Esophagus muscularis mucosa (tissue), 4 donors: ENCODE measurements at regions not wholly inside any gene's neighbourhood (a gene's known extent, or its start where the extent isn't known, plus 50 kb on each side); places are given as distances from the start of the nearest gene placed in this dataset.
A peak's percentile ranks its signal among the peaks of the same experiment; 100 is the strongest.

Experiments
- DNase-seq: peaks from one replicate; pipeline ENCODE4 v3.0.0-alpha.2; 2017; ENCODE audit errors: extremely low spot score
- H3K27ac ChIP-seq, 4 donors: fragments of 200-600 bp; sonication (generic); replicated peaks in 1 of 4; 1 replicate in 3 of 4; 2 replicates in 1 of 4; pipeline ENCODE4 v1.5.1; 2016 to 2019; ENCODE audit warnings: mild to moderate bottlenecking in 1 of 4
- H3K27me3 ChIP-seq, 4 donors: fragments of 200-600 bp; sonication (generic); one replicate each; pipeline versions ENCODE4 v1.5.1 to v1.6.0; 2016 to 2019
- H3K36me3 ChIP-seq, 4 donors: fragments of 200-600 bp; sonication (generic); one replicate each; pipeline ENCODE4 v1.5.1; 2016 to 2019
- H3K4me1 ChIP-seq, 4 donors: fragments of 200-600 bp; sonication (generic); one replicate each; pipeline ENCODE4 v1.5.1; 2016 to 2019
- H3K4me3 ChIP-seq, 4 donors: fragments of 200-600 bp; sonication (generic); 1 replicate in 2 of 4; 2 replicates in 2 of 4; pipeline ENCODE4 v1.5.1; 2016 to 2019; ENCODE audit warnings: mild to moderate bottlenecking in 4 of 4, moderate library complexity in 1 of 4
- H3K9me3 ChIP-seq, 4 donors: fragments of 200-600 bp; sonication (generic); 1 replicate in 3 of 4; 2 replicates in 1 of 4; pipeline ENCODE4 v1.5.1; 2016 to 2019
- EP300 ChIP-seq: sonication (generic); formaldehyde crosslinking; IDR thresholded peaks from one replicate; pipeline ENCODE4 v1.6.1; 2017; ENCODE audit warnings: antibody characterized with exemption
- POLR2A ChIP-seq: fragments of 450-650 bp; IDR thresholded peaks from one replicate; pipeline ENCODE4 v1.6.1; 2017; ENCODE audit warnings: antibody characterized with exemption, moderate library complexity, mild to moderate bottlenecking, low read depth
- POLR2AphosphoS5 ChIP-seq, 2 donors: sonication (generic); formaldehyde crosslinking; IDR thresholded peaks; one replicate each; pipeline ENCODE4 v1.6.1; 2017; ENCODE audit warnings: antibody characterized with exemption in 2 of 2
- WGBS: methylation state at CpG from one replicate; pipeline ENCODE4 v1.1.5; 2018; 5-methylcytosine and 5-hydroxymethylcytosine counted together
- intact Hi-C: fragments of 100-400 bp; cut with DNase I; formaldehyde crosslinking; loops from one replicate; pipeline ENCODE4 v1.15.1; 2023
- TF ChIP-seq, protein P1 (sequence below), 3 experiments: fragments of 200-600 bp in 2 of 3; fragments of 450-650 bp in 1 of 3; sonication (generic) in 2 of 3; IDR thresholded peaks; one replicate each; pipeline ENCODE4 v1.5.1; 2017 to 2019; ENCODE audit warnings: antibody characterized with exemption in 3 of 3, mild to moderate bottlenecking in 2 of 3, moderate library complexity in 1 of 3

DNA sequence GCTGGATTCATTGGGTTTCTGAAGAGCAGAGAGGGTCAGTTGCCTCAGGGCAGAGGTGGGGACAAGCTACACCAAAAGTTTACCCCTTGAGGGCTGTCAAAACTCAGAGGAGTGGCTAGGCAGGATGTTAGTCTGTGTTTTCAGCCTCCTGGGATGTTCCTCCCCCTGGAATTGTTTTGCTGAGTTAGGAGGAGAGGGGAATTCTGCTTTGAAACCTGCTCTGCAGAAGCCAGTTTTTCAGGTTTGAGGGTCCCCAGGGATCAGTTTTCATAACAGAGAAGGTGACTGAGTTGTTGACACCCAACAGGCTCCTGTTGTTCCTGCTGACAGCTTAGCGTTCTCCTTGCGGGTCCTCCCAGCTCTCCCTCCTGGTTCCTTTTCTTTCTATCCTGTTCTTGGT, 121.9 kb upstream of the TMTC4 start:
- Histone ChIP-seq H3K27me3 (no peaks in the 10 kb centered on the region), H3K9me3 (peaks cover 0 to 16% (median 2%) of the 10 kb centered on the region in 4 donors), H3K4me3 (no peak overlapping the region), H3K4me1 (no peaks in the 10 kb centered on the region), H3K36me3 (no peaks in the 10 kb centered on the region), H3K27ac (no peak overlapping the region)
- TF ChIP-seq POLR2A = no peak
- TF ChIP-seq, protein P1, sequence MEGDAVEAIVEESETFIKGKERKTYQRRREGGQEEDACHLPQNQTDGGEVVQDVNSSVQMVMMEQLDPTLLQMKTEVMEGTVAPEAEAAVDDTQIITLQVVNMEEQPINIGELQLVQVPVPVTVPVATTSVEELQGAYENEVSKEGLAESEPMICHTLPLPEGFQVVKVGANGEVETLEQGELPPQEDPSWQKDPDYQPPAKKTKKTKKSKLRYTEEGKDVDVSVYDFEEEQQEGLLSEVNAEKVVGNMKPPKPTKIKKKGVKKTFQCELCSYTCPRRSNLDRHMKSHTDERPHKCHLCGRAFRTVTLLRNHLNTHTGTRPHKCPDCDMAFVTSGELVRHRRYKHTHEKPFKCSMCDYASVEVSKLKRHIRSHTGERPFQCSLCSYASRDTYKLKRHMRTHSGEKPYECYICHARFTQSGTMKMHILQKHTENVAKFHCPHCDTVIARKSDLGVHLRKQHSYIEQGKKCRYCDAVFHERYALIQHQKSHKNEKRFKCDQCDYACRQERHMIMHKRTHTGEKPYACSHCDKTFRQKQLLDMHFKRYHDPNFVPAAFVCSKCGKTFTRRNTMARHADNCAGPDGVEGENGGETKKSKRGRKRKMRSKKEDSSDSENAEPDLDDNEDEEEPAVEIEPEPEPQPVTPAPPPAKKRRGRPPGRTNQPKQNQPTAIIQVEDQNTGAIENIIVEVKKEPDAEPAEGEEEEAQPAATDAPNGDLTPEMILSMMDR (IDR thresholded peaks at IDR 0.05) = no peak
- no peak for TF ChIP-seq POLR2AphosphoS5 (IDR thresholded peaks at IDR 0.05)
- TF ChIP-seq EP300 = no peak
- WGBS = 91% methylated on average over 2 of the region's 2 CpGs
- intact Hi-C loops = no loop called here
- DNase-seq = peak; percentile 64

DNA sequence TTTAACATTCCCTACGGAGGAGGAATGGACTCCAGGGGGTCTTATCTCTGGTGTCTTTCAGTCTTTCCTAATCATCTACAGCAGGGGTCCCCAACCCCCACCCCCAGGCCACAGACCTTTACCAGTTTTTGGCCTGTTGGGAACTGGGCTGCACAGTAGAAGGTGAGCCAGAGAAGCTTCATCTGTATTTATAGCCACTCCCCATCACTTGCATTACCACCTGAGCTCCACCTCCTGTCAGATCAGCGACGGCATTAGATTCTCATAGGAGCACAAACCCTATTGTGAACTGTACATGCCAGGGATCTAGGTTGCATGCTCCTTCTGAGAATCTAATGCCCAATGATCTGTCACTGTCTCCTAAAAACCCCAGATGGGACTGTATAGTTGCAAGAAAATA, 120.0 kb upstream of the TMTC4 start:
- no peaks in the 10 kb centered on the region for H3K27me3 ChIP-seq
- H3K27ac ChIP-seq = no peak overlapping the region
- no peaks in the 10 kb centered on the region for H3K36me3 ChIP-seq
- H3K4me1 ChIP-seq = no peaks in the 10 kb centered on the region
- H3K4me3 ChIP-seq = no peak overlapping the region
- WGBS = 92% methylated on average over 3 of the region's 3 CpGs
- intact Hi-C loops = no loop called here
- no peak for TF ChIP-seq EP300
- TF ChIP-seq POLR2A = no peak
- no peak for TF ChIP-seq POLR2AphosphoS5 (IDR thresholded peaks at IDR 0.05)
- TF ChIP-seq, protein P1 (IDR thresholded peaks at IDR 0.05) = no peak
- peaks cover 0 to 16% (median 2%) of the 10 kb centered on the region in 4 donors for H3K9me3 ChIP-seq
- DNase-seq = no peak

DNA sequence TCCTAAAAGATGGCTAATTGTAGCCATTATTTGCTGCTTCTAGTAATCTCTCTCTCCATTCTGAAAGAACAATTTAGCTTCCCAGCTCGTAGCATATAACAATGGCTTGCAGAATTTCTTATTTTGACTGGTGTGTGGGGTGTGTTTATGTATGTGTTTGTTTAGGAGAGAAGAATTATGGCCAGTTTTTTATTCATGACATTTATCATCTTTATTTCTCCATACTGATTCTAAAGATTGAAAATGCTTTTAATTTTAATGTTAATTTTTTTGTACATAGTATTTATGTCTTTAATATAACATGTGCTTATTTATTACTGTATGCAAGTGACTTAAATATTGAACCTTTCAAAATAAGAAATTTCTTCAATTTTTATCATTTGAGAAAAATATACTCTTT, 115.8 kb upstream of the TMTC4 start:
- Histone ChIP-seq H3K27me3 (no peaks in the 10 kb centered on the region), H3K36me3 (no peaks in the 10 kb centered on the region), H3K27ac (no peak overlapping the region), H3K4me1 (no peaks in the 10 kb centered on the region), H3K4me3 (no peak overlapping the region), H3K9me3 (peaks cover 0 to 24% (median under 1%) of the 10 kb centered on the region in 4 donors)
- intact Hi-C loops = no loop called here
- no peak for DNase-seq
- TF ChIP-seq EP300 (no peak), POLR2A (no peak), POLR2AphosphoS5 (IDR thresholded peaks at IDR 0.05) (no peak)
- TF ChIP-seq, protein P1 (IDR thresholded peaks at IDR 0.05) = no peak
- WGBS = 0% methylated on average over 1 of the region's 1 CpG

- WGBS = 46% methylated on average over 3 of the region's 3 CpGs
- H3K27me3 ChIP-seq = no peaks in the 10 kb centered on the region
- no peak overlapping the region for H3K4me3 ChIP-seq
- intact Hi-C loops = no loop called here
- no peak for DNase-seq
- H3K4me1 ChIP-seq = no peaks in the 10 kb centered on the region
- peaks cover 0 to 24% (median 0%) of the 10 kb centered on the region in 4 donors for H3K9me3 ChIP-seq
- TF ChIP-seq EP300 (no peak), POLR2AphosphoS5 (IDR thresholded peaks at IDR 0.05) (no peak), POLR2A (no peak)
- TF ChIP-seq, protein P1 (IDR thresholded peaks at IDR 0.05) = no peak
- no peak overlapping the region for H3K27ac ChIP-seq
- no peaks in the 10 kb centered on the region for H3K36me3 ChIP-seq
Observed at GRCh38 chr13:100789968-100790367, 115.4 kb upstream of the TMTC4 start.

GRCh38 chr13:100789481-100789880, 114.9 kb upstream of the TMTC4 start:
- Histone ChIP-seq H3K27me3 (no peaks in the 10 kb centered on the region), H3K27ac (no peak overlapping the region), H3K9me3 (peaks cover 0 to 24% (median 0%) of the 10 kb centered on the region in 4 donors), H3K4me1 (no peaks in the 10 kb centered on the region), H3K4me3 (no peak overlapping the region), H3K36me3 (no peaks in the 10 kb centered on the region)
- intact Hi-C loops = no loop called here
- no peak for DNase-seq
- TF ChIP-seq EP300 (no peak), POLR2A (no peak), POLR2AphosphoS5 (IDR thresholded peaks at IDR 0.05) (no peak)
- TF ChIP-seq, protein P1 (IDR thresholded peaks at IDR 0.05) = no peak
- WGBS = 61% methylated on average over 2 of the region's 2 CpGs
